Loucy (cell line): ENCODE measurements at regions not wholly inside any gene's neighbourhood (a gene's known extent, or its start where the extent isn't known, plus 50 kb on each side); places are given as distances from the start of the nearest gene placed in this dataset.

Experiments used
- H2AFZ ChIP-seq: fragments of 200-600 bp; sonication (generic); 2 replicates; pipeline ENCODE4 v1.6.0; 2016; ENCODE audit warnings: antibody characterized with exemption, mild to moderate bottlenecking, low read length, moderate library complexity
- H3F3A ChIP-seq: fragments of 200-600 bp; 2 replicates; pipeline ENCODE4 v1.6.0; 2016; ENCODE audit warnings: antibody characterized with exemption, low read depth, mild to moderate bottlenecking
- H3K27me3 ChIP-seq: fragments of 200-600 bp; sonication (generic); 2 replicates; pipeline ENCODE4 v1.6.1; 2014; ENCODE audit warnings: low read length, mild to moderate bottlenecking; ENCODE audit not compliant: insufficient read depth, poor library complexity, severe bottlenecking
- H3K36me3 ChIP-seq: fragments of 200-600 bp; sonication (generic); 2 replicates; pipeline ENCODE4 v1.6.1; 2016; ENCODE audit warnings: low read length; ENCODE audit not compliant: insufficient read depth
- H3K4me1 ChIP-seq: fragments of 200-600 bp; sonication (generic); 2 replicates; pipeline ENCODE4 v1.5.1; 2014; ENCODE audit warnings: low read length, mild to moderate bottlenecking; ENCODE audit not compliant: insufficient read depth, poor library complexity, severe bottlenecking
- H3K4me2 ChIP-seq: fragments of 200-600 bp; sonication (generic); 2 replicates; pipeline ENCODE4 v1.6.0; 2014; ENCODE audit warnings: antibody characterized with exemption, low read length, low read depth, mild to moderate bottlenecking; ENCODE audit not compliant: poor library complexity, severe bottlenecking
- H3K4me3 ChIP-seq: fragments of 200-600 bp; sonication (generic); 2 replicates; pipeline ENCODE4 v1.5.1; 2014; ENCODE audit warnings: low read length, mild to moderate bottlenecking, mixed read lengths; ENCODE audit not compliant: poor library complexity, severe bottlenecking
- H3K79me2 ChIP-seq: fragments of 200-600 bp; sonication (generic); 2 replicates; pipeline ENCODE4 v1.6.1; 2014; ENCODE audit warnings: low read length; ENCODE audit not compliant: insufficient read depth
- H3K9ac ChIP-seq: fragments of 200-600 bp; sonication (generic); 2 replicates; pipeline ENCODE4 v1.6.0; 2014; ENCODE audit warnings: mild to moderate bottlenecking, low read depth, low read length, moderate library complexity; ENCODE audit not compliant: poor library complexity, severe bottlenecking
- H3K9me2 ChIP-seq: fragments of 200-600 bp; sonication (generic); replicated peaks from 2 replicates; pipeline ENCODE4 v1.6.1; 2016; ENCODE audit warnings: low read depth, low read length, mixed read lengths
- H3K9me3 ChIP-seq: fragments of 200-600 bp; sonication (generic); 2 replicates; pipeline ENCODE4 v1.6.1; 2014; ENCODE audit warnings: mild to moderate bottlenecking, antibody characterized with exemption, low read length, low read depth; ENCODE audit not compliant: insufficient read depth
- H4K20me1 ChIP-seq: fragments of 200-600 bp; sonication (generic); 2 replicates; pipeline ENCODE4 v1.6.0; 2014; ENCODE audit warnings: antibody characterized with exemption, low read length, mild to moderate bottlenecking; ENCODE audit not compliant: insufficient read depth, poor library complexity, severe bottlenecking
- CTCF ChIP-seq: fragments of 200-600 bp; sonication (generic); conservative IDR thresholded peaks from 2 replicates; pipeline ENCODE4 v1.5.1; 2014; ENCODE audit warnings: mild to moderate bottlenecking, antibody characterized with exemption, low read length
- EZH2phosphoT487 ChIP-seq: fragments of 200-600 bp; IDR thresholded peaks from 2 replicates; pipeline ENCODE4 v1.6.1; 2018; ENCODE audit warnings: antibody characterized with exemption, mild to moderate bottlenecking, moderate library complexity, borderline replicate concordance

GRCh38 chr15:31501536-31502157, 175.0 kb downstream of the KLF13 start:
- Histone ChIP-seq H3K9ac (no peak overlapping the region), H3K9me3 (no peaks in the 10 kb centered on the region), H3K4me3 (no peak overlapping the region), H3K4me1 (no peaks in the 10 kb centered on the region), H3K79me2 (no peaks in the 10 kb centered on the region), H3K36me3 (no peaks in the 10 kb centered on the region), H3K9me2 (no peaks in the 10 kb centered on the region), H3K4me2 (no peak overlapping the region), H4K20me1 (no peaks in the 10 kb centered on the region), H3F3A (no peaks in the 10 kb centered on the region), H2AFZ (no peak overlapping the region), H3K27me3 (no peaks in the 10 kb centered on the region)
- TF ChIP-seq EZH2phosphoT487 = no peak
- TF ChIP-seq CTCF = no peak

- no peak for TF ChIP-seq CTCF
- no peak for TF ChIP-seq EZH2phosphoT487
- Histone ChIP-seq H3K27me3 (no peaks in the 10 kb centered on the region), H3K9me2 (no peaks in the 10 kb centered on the region), H3K9ac (no peak overlapping the region), H3K4me2 (no peak overlapping the region), H3K9me3 (no peaks in the 10 kb centered on the region), H3K79me2 (no peaks in the 10 kb centered on the region), H3K4me1 (no peaks in the 10 kb centered on the region), H3K4me3 (no peak overlapping the region), H4K20me1 (no peaks in the 10 kb centered on the region), H2AFZ (no peak overlapping the region), H3K36me3 (no peaks in the 10 kb centered on the region), H3F3A (no peaks in the 10 kb centered on the region)
These were observed 176.1 kb downstream of the KLF13 start for GRCh38 chr15:31502541-31503229.

GRCh38 chr15:31503256-31503655, 176.6 kb downstream of the KLF13 start:
- H3K9me2 ChIP-seq = no peaks in the 10 kb centered on the region
- H2AFZ ChIP-seq = no peak overlapping the region
- H3K4me2 ChIP-seq = no peak overlapping the region
- no peak overlapping the region for H3K9ac ChIP-seq
- H3K36me3 ChIP-seq = no peaks in the 10 kb centered on the region
- no peaks in the 10 kb centered on the region for H3K4me1 ChIP-seq
- H4K20me1 ChIP-seq = no peaks in the 10 kb centered on the region
- no peaks in the 10 kb centered on the region for H3K79me2 ChIP-seq
- no peaks in the 10 kb centered on the region for H3K27me3 ChIP-seq
- H3F3A ChIP-seq = no peaks in the 10 kb centered on the region
- TF ChIP-seq CTCF (no peak), EZH2phosphoT487 (no peak)
- no peak overlapping the region for H3K4me3 ChIP-seq
- H3K9me3 ChIP-seq = no peaks in the 10 kb centered on the region
